Mucosa of stomach (tissue), 1 donor: ENCODE measurements at regions not wholly inside any gene's neighbourhood (a gene's known extent, or its start where the extent isn't known, plus 50 kb on each side); places are given as distances from the start of the nearest gene placed in this dataset.

Source experiments
- H3K27me3 ChIP-seq: one replicate; pipeline ENCODE4 v1.7.0; 2013; ENCODE audit warnings: mild to moderate bottlenecking, low read length; ENCODE audit not compliant: control insufficient read depth, insufficient read depth
- H3K36me3 ChIP-seq: one replicate; pipeline ENCODE4 v1.7.0; 2013; ENCODE audit warnings: low read length; ENCODE audit not compliant: control insufficient read depth, insufficient read depth
- H3K4me1 ChIP-seq: one replicate; pipeline ENCODE4 v1.7.0; 2013; ENCODE audit warnings: mild to moderate bottlenecking, low read length; ENCODE audit not compliant: control insufficient read depth, insufficient read depth
- H3K4me3 ChIP-seq: one replicate; pipeline ENCODE4 v1.7.0; 2013; ENCODE audit warnings: low read length
- H3K9ac ChIP-seq: one replicate; pipeline ENCODE4 v1.7.0; 2013; ENCODE audit warnings: mild to moderate bottlenecking, low read length, moderate library complexity
- H3K9me3 ChIP-seq: one replicate; pipeline ENCODE4 v1.7.0; 2013; ENCODE audit warnings: mild to moderate bottlenecking, low read length, moderate library complexity; ENCODE audit not compliant: control insufficient read depth
- donor health status: Pancreatic carcinoma.

- Histone ChIP-seq H3K27me3 (no peaks in the 10 kb centered on the region), H3K36me3 (no peaks in the 10 kb centered on the region), H3K4me3 (no peak overlapping the region), H3K9me3 (no peaks in the 10 kb centered on the region), H3K9ac (no peak overlapping the region), H3K4me1 (no peaks in the 10 kb centered on the region)
Observed at GRCh38 chr2:128978212-128978611, 659.5 kb upstream of the HS6ST1 start.

- Histone ChIP-seq H3K4me1 (no peaks in the 10 kb centered on the region), H3K36me3 (no peaks in the 10 kb centered on the region), H3K27me3 (no peaks in the 10 kb centered on the region), H3K9ac (no peak overlapping the region), H3K4me3 (no peak overlapping the region), H3K9me3 (no peaks in the 10 kb centered on the region)
Observed at GRCh38 chr2:128979182-128979581, 660.5 kb upstream of the HS6ST1 start.

DNA sequence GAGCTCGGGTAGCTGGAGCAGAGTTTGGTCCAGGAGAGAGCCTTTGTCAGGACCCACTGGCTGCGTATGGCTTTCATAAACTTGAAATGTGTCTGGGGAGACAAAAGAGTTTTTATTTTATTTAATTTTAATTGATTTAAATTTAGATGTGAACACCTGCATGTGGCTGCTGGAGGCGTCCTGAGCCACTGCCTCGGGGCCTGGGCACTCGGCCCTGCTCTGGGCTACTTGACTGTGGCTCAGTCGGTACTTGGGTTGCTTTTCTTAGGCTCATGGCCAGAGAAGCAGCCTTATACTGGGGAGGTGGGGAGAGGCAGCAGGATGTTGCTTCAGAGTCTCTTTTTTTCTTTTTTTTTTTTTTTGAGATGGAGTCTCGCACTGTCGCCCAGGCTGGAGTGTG, 661.8 kb upstream of the HS6ST1 start:
- H3K36me3 ChIP-seq, result no peaks in the 10 kb centered on the region
- H3K9ac ChIP-seq, result no peak overlapping the region
- no peak overlapping the region for H3K4me3 ChIP-seq
- H3K9me3 ChIP-seq, result no peaks in the 10 kb centered on the region
- H3K4me1 ChIP-seq, result no peaks in the 10 kb centered on the region
- H3K27me3 ChIP-seq, result no peaks in the 10 kb centered on the region

DNA sequence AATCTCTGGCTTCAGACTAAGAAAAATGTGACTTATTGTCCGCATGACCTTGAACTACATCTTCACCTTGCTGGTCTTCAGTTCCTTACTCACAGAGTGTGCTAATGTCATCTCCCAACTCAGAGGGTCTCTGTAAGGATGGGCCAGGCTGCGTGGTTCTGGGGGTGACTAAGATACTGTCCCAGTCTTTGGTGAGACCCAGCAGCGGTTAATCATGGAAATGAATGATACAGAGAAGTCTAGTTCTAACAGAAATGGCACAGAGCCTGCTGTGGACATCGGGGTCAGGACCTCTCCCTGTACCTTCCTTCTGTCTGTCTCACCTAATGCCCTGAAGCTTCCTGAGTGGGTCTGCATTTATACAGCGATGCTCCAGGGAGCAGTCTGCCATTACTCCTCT, 662.7 kb upstream of the HS6ST1 start:
- no peaks in the 10 kb centered on the region for H3K36me3 ChIP-seq
- H3K9ac ChIP-seq, result no peak overlapping the region
- H3K4me3 ChIP-seq, result no peak overlapping the region
- no peaks in the 10 kb centered on the region for H3K27me3 ChIP-seq
- no peaks in the 10 kb centered on the region for H3K9me3 ChIP-seq
- no peaks in the 10 kb centered on the region for H3K4me1 ChIP-seq

- Histone ChIP-seq H3K4me3 (no peak overlapping the region), H3K9me3 (no peaks in the 10 kb centered on the region), H3K4me1 (no peaks in the 10 kb centered on the region), H3K36me3 (no peaks in the 10 kb centered on the region), H3K27me3 (no peaks in the 10 kb centered on the region), H3K9ac (no peak overlapping the region)
Observed at GRCh38 chr2:128982001-128982400, 663.3 kb upstream of the HS6ST1 start.

DNA sequence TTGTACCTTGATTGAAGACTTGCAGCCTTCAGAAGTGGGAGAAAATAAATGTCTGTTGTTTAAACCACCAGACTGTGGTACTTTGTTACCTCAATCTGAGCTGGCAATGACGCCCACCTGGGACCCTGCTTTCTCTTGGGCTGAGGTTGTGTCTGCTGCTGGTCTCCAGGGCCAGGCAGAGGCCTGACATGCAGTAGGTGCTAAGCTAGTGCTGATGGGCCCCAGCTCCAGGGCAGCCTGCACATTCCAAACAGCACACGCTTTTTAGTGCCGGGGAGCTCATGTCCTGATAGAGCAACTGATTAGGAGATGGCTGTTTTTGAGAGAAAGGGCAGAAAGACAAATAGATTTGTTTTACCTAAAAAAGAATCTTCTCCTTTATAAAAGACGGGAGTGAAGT, 664.0 kb upstream of the HS6ST1 start:
- H3K9ac ChIP-seq, result no peak overlapping the region
- no peaks in the 10 kb centered on the region for H3K36me3 ChIP-seq
- no peaks in the 10 kb centered on the region for H3K4me1 ChIP-seq
- H3K4me3 ChIP-seq, result no peak overlapping the region
- H3K9me3 ChIP-seq, result no peaks in the 10 kb centered on the region
- no peaks in the 10 kb centered on the region for H3K27me3 ChIP-seq

- H3K4me3 ChIP-seq, result no peak overlapping the region
- H3K4me1 ChIP-seq, result no peaks in the 10 kb centered on the region
- no peaks in the 10 kb centered on the region for H3K36me3 ChIP-seq
- no peaks in the 10 kb centered on the region for H3K27me3 ChIP-seq
- no peak overlapping the region for H3K9ac ChIP-seq
- no peaks in the 10 kb centered on the region for H3K9me3 ChIP-seq
Observed at GRCh38 chr2:128983094-128983493, 664.4 kb upstream of the HS6ST1 start.

DNA sequence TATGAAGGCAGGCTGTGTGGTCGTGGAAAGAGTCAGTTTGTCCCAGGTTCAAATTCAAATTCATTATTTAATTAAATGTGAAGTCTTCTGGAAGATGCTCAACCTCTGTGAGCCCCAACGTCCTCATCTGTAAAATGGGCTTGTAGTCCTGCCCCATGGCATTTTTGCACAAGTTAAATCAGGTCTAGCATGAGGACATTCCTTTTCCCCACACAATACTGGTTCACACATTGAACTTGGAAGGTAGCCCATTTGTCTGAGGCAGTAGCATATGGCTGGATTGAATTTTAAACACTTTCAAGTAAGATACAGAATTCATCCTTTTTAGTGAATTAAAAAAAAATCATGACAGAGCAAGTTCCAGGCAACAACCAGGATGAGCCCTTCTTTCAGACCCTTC, 665.4 kb upstream of the HS6ST1 start:
- Histone ChIP-seq H3K4me1 (no peaks in the 10 kb centered on the region), H3K4me3 (no peak overlapping the region), H3K9ac (no peak overlapping the region), H3K27me3 (no peaks in the 10 kb centered on the region), H3K36me3 (no peaks in the 10 kb centered on the region), H3K9me3 (no peaks in the 10 kb centered on the region)

GRCh38 chr2:128984855-128985254, 666.2 kb upstream of the HS6ST1 start:
- H3K27me3 ChIP-seq, result no peaks in the 10 kb centered on the region
- H3K9me3 ChIP-seq, result no peaks in the 10 kb centered on the region
- H3K9ac ChIP-seq, result no peak overlapping the region
- no peaks in the 10 kb centered on the region for H3K36me3 ChIP-seq
- no peaks in the 10 kb centered on the region for H3K4me1 ChIP-seq
- no peak overlapping the region for H3K4me3 ChIP-seq

DNA sequence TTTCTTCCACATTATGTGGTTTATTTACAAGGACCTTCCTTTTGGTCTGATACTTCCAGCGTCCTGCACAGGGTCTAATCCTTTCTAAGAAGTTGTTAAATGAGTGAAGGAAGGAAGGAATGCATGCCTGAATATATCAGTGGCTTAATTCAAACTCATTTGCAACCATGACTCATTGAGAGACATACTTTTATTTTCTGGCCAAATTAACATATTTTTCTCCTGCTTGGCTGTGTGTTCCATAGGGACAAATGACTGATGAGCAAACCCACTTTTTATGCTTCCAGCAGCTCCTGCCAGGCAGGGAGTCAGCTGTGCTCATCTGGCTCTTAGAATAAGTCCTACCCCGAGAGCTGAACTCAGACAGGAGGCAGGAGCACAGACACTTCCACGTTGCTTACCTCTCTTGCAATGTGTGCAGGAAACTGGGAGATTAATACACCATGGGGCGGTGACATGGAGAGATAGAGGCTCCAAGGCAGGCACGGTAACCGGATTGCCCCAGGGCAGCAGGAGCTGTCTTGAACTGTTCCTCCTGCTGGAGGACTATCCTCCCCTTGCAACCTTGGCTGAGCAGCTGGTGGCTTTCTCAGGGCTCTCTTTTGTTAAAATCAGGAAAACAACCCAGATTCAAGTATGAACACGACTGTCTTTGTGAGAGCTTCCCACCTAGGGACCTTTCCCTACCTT, 667.5 kb upstream of the HS6ST1 start:
- Histone ChIP-seq H3K4me3 (no peak overlapping the region), H3K36me3 (no peaks in the 10 kb centered on the region), H3K27me3 (no peaks in the 10 kb centered on the region), H3K4me1 (no peaks in the 10 kb centered on the region), H3K9ac (no peak overlapping the region), H3K9me3 (no peaks in the 10 kb centered on the region)

- no peaks in the 10 kb centered on the region for H3K4me1 ChIP-seq
- H3K27me3 ChIP-seq, result no peaks in the 10 kb centered on the region
- H3K9ac ChIP-seq, result no peak overlapping the region
- H3K36me3 ChIP-seq, result no peaks in the 10 kb centered on the region
- no peaks in the 10 kb centered on the region for H3K9me3 ChIP-seq
- no peak overlapping the region for H3K4me3 ChIP-seq
Observed at GRCh38 chr2:128986867-128987268, 668.2 kb upstream of the HS6ST1 start.

DNA sequence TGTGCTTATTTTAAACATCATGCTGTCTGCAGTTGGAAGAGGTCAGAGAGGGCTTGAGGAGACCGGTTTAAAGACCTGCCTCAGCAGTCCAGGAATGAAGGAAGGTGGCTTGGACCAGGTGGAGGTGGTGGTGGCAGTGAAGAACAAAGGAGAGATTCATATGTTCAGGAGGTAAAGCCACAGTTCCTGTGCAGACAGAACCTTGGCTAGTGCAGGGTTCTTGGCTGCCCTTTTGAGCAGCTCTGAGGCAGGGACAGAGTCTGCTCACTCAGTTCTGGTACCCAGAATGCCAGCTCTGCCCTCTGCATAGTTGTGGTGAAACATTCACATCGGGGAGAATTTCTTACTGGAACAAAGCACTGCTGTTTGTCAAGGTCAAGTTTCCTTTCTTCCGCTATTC, 669.7 kb upstream of the HS6ST1 start:
- no peak overlapping the region for H3K4me3 ChIP-seq
- no peaks in the 10 kb centered on the region for H3K9me3 ChIP-seq
- no peaks in the 10 kb centered on the region for H3K27me3 ChIP-seq
- H3K36me3 ChIP-seq, result no peaks in the 10 kb centered on the region
- no peaks in the 10 kb centered on the region for H3K4me1 ChIP-seq
- H3K9ac ChIP-seq, result no peak overlapping the region

DNA sequence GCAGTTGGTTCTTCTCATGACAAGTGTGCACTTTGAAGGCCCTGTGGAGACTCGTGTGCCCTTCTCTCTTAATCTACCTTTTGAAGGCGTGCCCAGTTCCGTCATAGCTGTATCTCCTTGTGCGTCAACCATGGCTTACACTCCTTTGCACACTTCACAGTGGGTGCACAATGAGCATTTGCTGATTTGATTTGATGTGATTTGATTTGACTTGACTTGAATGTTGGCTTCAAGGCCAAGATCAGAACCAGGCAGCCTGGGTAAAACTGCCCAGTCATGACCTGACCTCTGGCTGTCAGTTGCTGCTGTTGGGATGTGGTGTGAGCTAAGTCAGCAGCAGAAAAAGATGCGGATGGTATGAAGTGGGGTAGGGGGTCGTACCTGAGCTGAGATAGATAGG, 670.3 kb upstream of the HS6ST1 start:
- Histone ChIP-seq H3K36me3 (no peaks in the 10 kb centered on the region), H3K9me3 (no peaks in the 10 kb centered on the region), H3K4me3 (no peak overlapping the region), H3K4me1 (no peaks in the 10 kb centered on the region), H3K27me3 (no peaks in the 10 kb centered on the region), H3K9ac (no peak overlapping the region)
